Nucleus accumbens (tissue), 56 donors: ENCODE measurements at regions not wholly inside any gene's neighbourhood (a gene's known extent, or its start where the extent isn't known, plus 50 kb on each side); places are given as distances from the start of the nearest gene placed in this dataset.

Source experiments
- DNase-seq, 56 donors: peaks; one replicate each; lab custom pipeline; 2025; lab: John Stamatoyannopoulos, UW

DNA sequence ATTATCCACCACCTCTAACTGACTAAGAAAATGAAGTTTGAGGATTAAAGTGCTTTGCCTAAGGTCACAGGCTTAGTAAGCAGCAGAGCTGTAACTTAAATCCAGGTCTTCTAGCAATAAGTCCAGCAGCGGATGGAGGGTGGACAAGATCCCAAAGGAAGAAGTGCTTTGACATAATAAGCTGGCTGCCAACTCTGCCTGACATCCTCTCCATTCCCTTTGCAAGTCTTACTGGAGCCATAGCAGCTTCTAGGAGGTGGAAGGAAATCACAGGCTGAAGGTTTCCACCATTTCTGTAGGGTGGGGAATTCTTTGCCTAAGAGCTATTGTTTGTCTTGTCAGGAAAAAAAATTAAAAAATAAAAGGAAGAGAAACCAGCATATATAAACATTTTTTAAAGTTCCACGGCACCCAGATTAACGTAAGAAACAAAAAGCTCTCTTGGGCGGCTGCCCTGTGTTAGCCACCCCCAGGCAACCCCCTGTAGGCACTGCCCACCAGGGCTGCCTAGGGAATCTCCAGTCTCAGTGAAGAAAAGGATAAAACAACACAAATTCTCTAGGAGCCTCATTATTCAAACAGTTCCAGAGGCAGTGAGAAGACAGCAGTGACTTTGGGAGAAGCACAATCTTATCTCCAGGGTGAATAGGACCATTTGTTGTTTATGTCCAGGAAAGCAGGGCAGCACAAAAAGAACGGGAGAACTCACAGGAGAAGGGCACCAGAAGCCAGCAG lies 380.8 kb upstream of the CADM1 start:
- no peak for DNase-seq

DNA sequence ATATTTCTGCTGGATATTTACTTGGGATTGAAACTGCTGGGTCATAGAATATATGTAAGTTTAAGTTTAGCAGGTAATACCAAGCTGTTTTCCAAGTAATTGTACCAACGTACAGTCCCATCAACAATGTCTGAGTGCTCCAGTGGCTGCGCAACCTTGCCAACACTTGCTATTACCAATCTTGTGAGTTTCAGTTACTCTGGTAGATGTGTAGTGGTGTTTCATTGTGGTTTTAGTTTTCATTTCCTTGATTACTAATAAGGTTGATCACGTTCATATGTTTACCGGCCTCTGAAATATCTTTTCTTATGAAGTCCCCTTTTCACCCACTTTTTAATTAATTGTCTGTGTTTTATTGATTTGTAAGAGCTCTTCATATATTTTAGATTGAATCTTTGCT lies 370.6 kb upstream of the CADM1 start:
- DNase-seq: no peak

DNA sequence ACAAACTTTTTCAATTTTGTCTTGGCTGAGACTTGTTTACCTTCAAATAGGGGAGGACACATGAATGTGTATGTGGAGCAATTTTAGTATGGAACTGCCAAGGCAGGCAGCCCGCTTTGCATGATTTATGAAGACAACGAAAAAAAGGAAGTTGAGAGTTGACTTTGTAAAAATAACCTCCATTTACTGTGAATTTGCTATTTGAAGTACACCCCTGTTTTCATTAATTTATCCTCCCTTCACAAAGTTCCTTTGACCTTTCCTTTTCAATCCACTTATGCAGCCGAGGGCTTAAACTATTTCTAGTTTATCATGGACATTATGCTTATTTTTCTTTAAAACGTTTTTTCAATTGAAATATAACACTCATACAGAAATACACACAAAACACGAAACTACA lies 369.6 kb upstream of the CADM1 start:
- DNase-seq: no peak

DNA sequence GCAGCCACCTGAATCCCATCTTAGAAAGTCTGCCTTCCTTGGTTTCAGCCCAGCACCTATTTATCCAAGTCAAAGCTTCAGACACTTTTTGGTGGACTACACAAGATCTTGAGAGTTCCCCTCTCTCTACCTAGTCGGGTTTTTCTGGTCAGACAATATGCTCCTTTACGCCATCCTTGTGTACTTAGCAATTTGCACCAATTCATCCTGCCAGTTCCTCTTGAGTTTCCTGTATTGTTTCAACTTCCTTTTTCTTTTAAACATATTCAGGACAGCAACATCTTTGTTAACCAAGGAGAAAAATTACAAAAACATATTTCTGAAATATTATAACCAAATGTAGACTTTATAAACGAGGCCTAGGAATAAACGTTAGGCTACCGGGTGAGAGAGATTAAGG lies 368.2 kb upstream of the CADM1 start:
- no peak for DNase-seq

DNA sequence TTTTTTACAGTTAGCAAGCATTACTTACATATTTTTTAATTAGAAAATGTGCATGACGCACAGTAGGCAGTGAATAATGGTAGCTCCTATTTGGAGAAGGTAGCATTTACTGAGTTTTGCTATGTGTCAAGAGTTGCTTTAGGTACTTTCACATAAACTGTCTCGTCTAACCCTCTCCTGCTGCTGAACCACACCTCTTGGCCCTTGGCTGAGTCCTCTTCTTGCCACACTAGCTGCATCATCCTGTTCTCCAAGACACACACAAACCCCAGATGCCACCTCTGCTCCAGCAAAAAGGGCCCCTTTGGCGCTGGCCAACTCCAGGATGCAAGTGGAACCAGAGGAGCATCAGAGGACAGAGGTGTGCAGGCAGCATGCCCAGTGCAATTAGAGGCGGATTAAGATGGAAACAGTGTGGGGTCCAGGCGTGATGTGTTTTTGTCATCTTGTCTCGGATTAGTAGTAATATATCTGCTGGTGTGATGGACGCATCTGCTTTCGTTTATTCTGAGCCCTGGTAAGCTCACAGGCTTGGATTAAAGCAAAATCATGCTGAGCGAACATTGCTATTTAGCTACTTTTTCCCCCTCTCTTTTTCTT lies 367.0 kb upstream of the CADM1 start:
- DNase-seq: no peak

DNA sequence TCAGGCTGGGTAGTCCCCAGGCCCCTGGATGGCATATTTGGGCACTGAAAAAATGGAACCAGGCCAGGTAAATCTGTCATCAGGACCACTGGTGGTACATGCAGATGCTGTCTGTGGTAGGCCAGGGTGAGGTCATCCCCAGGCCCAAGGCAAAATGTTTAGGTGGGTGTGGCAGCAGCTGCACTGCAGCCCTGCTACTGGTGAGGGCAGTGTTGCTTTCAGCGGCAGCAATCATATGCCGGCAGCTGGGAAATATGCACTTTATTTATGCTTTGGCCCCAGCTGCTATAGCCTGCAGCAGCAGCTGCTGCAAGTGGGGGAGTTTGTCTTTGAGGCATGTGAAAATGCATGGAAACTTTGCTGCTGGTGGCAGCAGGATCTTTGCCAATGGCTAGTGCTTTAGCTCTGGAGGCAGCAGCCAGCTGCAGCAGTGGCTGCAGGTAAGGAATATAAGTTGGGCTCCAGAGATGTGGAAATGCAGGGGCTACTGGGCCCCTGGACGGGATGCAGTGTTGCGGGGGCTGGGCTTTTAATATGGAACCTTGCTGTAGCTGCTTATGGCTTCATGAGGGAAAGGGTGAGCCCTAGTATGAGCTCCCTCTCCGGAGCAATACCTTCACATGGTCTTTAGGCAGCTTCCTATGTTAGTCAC lies 365.7 kb upstream of the CADM1 start:
- no peak for DNase-seq

DNA sequence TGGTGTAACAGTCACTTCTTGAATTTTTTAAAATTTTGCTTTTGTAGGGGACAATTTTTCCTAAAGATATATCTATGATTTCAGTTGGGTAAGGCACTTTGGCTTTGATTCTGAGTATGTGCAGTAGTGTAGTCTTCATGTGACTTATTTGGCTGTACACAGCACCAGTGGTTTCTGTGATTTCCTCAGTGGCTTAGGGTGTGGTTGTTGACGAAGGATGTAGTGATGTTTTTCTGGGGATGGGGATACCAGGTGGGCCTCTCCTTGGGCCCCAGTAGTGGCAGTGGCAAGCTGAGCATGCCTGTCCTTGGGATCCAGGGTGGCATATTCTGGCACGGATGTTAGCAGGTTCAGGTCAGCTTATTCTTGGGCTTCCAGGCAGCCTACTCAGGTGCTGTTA lies 364.9 kb upstream of the CADM1 start:
- no peak for DNase-seq

DNA sequence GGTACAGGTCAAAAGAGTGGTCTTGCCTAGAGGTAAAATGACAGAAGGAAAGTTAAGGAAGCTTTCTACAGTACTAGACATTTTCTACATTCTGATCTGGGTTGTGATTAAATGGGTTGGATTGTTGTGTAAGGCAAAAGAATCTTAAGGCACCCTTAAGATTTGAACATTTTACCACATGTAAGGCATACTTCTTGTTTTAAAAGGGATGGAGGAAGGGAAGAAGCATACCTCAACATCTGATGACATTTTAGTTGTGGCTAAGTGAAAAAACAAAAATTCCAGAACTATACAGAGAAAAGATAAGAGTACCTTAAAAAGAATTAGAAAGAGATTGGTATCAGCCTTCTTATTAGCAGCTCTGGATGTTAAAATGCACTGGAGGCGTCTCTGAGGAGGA lies 356.0 kb upstream of the CADM1 start:
- no peak for DNase-seq

DNA sequence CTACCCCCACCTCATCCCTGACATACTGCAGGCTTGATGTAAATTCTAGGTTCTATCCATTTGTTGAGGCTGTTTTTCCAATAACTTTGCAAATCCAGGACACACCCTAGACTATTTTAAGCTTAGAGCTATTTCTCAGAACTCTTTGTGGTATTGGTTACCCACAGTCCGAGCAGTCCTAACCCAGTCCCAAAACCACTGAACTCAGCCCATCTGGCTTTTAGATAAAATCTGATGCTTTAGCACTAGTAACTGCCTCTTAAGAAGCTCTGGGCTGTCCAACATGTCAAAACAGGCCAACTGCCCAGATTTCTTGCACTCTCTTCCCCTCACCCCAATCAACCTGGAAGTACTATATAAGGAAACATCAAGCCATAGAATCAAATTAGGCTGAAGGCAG lies 344.4 kb upstream of the CADM1 start:
- DNase-seq: no peak

DNA sequence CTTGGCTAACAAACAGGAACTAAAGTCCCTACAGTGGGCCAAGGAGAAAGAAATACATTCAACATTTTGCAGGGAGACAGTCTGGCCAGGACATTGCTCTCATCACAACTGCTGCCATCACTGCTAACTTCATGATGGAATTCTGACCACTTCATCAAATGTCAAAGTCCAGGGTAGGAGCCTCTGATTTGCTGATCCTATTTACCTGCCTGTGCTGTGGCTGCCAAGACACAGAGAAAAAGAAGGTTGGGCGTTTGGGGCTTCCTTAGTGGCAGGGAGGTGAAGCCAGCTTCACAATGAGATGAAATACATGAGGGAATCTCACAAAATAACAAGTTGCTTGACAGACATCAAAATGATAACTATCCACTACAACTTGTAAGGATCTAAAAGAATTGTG lies 343.9 kb upstream of the CADM1 start:
- DNase-seq: no peak

DNA sequence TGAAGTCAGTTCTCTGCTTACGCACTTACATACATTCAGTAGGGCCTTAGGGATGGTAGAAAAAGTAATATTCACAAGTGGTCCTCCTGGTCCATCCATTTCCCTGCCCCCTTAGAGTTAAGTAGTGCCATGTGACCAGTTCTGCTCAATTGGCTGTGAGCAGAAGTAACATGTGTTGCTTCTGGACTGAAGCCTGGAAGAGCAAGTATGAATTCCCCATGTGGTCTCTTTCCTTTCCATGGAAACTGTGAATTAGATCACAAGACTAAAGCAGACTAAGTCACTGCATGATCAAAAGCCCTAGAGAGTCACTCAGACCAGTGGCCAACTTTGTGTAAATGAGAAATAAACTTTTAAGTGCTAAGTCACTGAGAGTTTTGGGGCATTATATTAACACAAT lies 341.7 kb upstream of the CADM1 start:
- DNase-seq: no peak

DNA sequence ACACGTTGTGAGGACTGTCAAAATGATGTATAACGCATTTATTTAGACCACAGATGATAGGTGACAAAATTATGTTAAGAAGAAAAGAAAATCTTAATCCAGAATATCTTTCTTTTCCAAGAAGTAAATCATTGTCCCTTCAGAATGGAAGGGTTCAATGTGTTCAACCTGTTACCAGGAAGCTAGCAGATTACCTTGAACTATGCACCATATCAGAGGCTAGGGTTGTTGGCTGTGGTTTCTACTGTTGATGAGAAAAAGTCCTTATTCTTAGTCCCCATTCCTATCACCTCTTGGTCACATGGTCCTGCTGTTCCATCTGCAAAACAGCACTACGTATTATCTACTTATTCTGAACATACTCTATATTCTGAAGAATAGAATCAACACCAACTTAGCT lies 339.5 kb upstream of the CADM1 start:
- DNase-seq: no peak

DNA sequence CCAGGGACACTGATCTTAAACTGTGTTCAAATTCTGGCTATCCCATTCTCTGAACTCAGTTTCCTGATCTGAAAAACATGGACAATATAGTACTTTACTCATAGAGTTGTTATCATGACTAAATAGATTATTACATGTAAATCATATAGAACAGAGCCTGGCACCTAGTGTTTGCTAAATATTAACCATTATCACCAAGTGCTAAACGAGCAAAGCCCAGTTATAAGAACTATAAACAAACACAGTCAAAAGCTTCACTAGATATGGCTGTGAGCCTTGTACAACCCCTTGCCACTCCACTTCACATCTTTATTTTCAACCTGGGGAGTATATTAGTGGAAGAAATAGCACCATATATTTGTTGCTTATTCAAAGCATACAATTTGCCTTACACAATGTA lies 338.9 kb upstream of the CADM1 start:
- no peak for DNase-seq

DNA sequence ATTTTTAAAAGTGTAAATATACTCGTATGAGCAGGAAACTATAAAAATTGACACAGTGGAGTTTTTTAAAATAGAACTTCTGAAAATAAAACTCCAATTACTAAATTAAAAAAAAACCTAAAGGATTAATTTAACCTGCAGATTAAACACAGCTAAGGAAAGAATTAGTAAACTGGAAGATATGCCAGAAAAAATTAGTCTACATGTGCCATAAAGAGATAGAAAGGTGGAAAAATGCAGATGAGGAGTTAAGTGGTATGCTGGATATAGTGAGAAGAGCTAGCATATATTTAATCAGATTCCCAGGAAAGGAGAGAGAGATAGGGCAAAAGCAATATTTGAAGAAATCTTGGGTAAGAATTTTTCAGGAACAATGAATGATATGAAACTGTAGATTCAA lies 315.8 kb upstream of the CADM1 start:
- no peak for DNase-seq

DNA sequence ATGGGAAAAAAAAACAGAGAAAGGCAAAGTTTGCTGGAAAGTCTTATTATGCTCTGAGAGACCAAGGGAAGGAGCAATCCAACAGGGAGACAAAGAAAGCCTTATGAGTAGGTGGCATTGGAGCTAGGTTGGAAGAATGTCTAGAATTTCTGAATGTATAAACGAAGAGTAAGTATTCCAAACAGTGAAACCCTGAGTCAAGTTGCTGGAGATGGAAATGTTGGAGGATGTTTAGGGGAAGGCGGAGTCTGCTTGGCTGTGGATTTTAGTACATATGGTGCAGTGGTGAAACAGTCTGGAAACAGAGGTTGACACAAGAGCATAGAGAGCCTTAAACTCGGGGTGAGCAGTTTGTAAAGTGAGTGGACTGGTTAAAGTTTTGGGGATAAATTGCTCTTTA lies 314.8 kb upstream of the CADM1 start:
- no peak for DNase-seq

DNA sequence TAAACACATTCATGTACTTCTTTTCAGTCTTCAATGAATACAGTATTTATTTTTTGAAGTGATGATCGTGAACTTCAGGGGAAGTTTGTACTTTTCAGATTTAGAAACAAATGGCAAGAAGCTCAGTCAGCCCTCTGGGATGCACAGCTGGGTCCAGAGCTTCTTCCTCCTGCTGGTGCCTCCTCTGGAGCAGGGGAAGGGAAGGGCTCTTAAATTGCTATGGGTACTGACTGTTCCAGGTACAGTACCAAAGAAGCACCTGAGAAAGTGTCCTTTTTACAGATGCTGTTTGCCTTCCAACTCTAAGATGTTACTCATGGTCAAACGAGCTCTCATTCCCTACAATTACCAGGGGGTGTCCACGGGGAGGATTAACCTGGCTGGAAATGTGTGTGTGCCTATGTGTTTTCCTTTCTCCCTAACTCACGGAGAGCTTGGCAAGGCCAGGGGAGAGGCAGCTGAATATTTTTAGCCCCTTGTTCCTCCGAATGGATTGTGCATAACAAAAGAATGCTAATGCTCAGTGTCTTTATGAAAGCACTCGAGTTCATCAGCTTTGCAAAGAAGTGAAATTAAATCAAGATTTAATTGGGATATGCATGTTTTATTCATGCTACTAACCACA lies 313.7 kb upstream of the CADM1 start:
- no peak for DNase-seq

DNA sequence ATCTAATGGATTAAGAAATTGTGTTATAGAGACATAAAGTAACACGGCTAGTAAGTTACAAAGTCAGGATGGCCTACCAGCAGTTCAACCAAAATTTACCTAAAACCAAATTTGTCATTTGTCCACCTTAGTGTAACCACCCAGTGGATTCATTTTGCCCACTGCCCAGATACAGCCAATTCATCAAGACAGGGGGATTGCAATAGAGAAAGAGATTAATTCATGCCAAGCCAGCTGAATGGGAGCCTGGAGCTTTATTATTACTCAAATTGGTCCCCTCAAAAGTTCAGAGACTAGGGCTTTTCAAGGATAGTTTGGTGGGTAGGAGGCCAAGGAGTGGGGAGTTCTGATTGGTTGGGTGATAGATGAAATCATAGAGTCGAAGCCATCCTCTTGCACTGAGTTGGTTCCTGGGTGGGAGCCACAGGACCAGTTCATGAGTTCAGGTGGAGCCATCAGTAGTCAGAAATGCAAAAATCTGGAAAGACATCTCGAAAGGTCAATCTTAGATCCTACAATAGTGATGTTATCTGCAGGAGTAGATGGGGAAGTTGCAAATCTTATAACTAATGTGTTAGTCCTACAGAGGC lies 304.2 kb upstream of the CADM1 start:
- DNase-seq: no peak

DNA sequence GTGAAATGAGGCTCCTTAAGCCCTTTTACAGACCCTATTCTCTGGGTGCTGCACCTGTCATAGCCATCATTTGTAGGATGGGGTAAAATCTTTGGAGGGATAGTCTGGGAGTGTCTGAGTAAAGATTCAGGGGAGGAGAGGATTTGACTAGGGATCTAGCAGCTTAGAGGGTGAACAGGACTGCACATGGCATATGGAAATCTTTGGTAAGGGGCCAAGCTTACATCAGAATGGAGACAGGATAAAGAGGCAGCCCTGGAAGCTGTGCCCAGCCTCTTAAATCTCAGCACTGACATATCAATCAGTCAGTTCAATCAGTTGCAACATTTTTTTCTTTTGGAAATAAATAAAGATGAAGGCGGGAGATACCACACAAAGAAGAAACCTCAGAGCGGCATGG lies 301.8 kb upstream of the CADM1 start:
- DNase-seq: no peak

DNA sequence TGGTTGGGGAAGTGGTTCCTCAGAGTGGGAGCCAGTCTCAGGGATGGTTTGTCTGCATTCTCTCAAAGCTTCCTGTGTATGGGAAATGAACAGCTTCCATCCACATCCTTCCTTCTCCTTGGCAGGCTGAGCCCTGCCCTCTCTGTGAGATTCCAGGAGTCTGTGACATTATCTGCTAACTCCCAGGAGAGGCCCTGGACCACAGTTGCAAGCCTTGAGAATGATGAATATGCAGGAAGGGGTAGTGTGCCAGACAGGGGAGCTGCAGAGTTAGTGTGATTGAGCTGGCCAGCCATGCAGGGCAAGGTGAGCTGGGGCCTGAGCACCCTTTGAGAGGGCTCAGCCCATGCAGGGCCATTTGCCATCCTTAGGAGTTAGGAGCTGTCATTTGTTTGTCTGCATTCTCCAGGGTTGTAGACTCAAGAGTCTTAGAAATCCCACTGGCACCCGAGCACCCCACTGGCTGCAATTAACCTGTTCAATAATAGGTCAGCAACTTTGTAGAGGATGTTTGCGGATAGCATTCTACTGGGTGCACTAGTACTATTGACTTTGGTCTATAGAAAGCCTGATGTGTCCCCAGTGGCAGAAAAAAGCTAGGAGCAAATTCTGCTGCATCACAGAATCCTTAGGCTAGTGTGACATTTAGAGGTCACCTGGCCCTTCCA lies 299.0 kb upstream of the CADM1 start:
- no peak for DNase-seq

DNA sequence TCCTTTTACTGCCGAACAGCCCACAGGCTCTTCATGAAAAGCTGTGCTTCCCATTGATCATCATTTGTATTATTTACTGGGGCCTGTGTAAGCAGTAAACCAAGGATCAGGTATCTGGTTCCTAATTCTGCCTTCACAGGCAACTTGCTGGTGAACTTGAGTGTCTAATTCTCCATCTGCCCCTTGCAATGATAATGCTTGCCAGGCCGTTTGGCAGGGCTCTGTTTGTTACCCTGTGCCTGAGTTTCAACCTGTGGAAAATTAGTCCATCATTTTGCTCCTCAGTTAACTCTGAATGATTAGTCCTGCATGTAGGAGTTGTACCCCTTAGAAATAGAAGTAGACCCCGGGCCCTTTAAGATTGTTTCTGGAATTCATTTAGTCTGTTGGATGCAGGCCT lies 298.4 kb upstream of the CADM1 start:
- DNase-seq: no peak

DNA sequence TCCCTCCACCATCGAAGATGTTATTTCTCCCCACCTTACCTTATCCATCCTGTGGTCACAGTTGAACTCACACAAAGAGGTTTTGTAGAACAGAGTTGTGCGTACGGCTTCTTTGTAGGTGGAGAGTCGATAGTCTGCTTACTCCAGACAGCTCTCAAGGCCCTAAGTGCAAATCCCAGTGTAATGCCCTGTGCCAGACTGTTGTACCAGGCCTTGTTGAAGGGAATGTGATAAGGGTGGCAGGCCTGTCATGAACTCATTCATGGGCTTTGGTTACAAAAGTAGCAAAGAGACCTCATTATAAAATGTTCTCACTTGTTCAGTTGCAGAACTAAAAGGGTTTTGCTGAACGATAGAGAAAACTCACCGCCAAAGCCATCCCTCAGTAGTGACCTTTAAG lies 288.7 kb upstream of the CADM1 start:
- no peak for DNase-seq
